IMR-90 (cell line): ENCODE measurements at regions not wholly inside any gene's neighbourhood (a gene's known extent, or its start where the extent isn't known, plus 50 kb on each side); places are given as distances from the start of the nearest gene placed in this dataset.

ENCODE experiments used
- ATAC-seq: fragments of 200-7000 bp; cut with Tn5 transposase; 2 replicates; pipeline ENCODE4 v1.9.1; 2020; ENCODE audit warnings: low read depth, mild to moderate bottlenecking, moderate library complexity
- BruUV-seq: library from RNA; stranded (reverse); fragments of 400-500 nt; replicated peaks from 2 replicates; lab custom pipeline; 2021; lab: Mats Ljungman, UMichigan
- CTCF ChIA-PET: fragments of 300-600 bp; formaldehyde crosslinking; extraction: SDS; loops from one replicate; lab custom pipeline; 2021; ENCODE audit warnings: antibody characterized with exemption; lab: Yijun Ruan, JAX
- POLR2A ChIA-PET: fragments of 300-600 bp; sonication (Branson Sonifier 250); formaldehyde crosslinking; loops from one replicate; lab custom pipeline; 2022; ENCODE audit warnings: antibody characterized with exemption; ENCODE audit not compliant: unreplicated experiment; lab: Charles Lee
- DNase-seq: peaks from one replicate; pipeline ENCODE4 v3.0.0; 2013
- H2AFZ ChIP-seq: replicated peaks from 2 replicates; pipeline ENCODE3; 2013; ENCODE audit warnings: low read length, mild to moderate bottlenecking; ENCODE audit not compliant: poor library complexity
- H2AK5ac ChIP-seq: 2 replicates; pipeline ENCODE4 v1.6.1; 2013; ENCODE audit warnings: low read depth, low read length, inconsistent platforms
- H2AK9ac ChIP-seq: replicated peaks from 2 replicates; pipeline ENCODE3; 2013; ENCODE audit warnings: mild to moderate bottlenecking, low read depth, low read length, moderate library complexity; ENCODE audit not compliant: poor library complexity
- H2BK120ac ChIP-seq: 2 replicates; pipeline ENCODE4 v1.6.1; 2013; ENCODE audit warnings: low read depth, low read length, inconsistent platforms
- H2BK15ac ChIP-seq: 3 replicates; pipeline ENCODE4 v1.6.1; 2013; ENCODE audit warnings: low read depth, low read length, inconsistent platforms
- H2BK20ac ChIP-seq: 2 replicates; pipeline ENCODE4 v1.6.1; 2013; ENCODE audit warnings: low read depth, mild to moderate bottlenecking, inconsistent platforms, low read length, moderate library complexity
- H2BK5ac ChIP-seq: 2 replicates; pipeline ENCODE4 v1.6.1; 2013; ENCODE audit warnings: mild to moderate bottlenecking, low read depth, low read length, inconsistent platforms; ENCODE audit not compliant: poor library complexity, severe bottlenecking
- H3K14ac ChIP-seq: replicated peaks from 2 replicates; pipeline ENCODE4 v1.6.1; 2013; ENCODE audit warnings: low read depth, low read length, inconsistent platforms
- H3K18ac ChIP-seq: 2 replicates; pipeline ENCODE4 v1.6.1; 2013; ENCODE audit warnings: low read depth, low read length, control low read depth
- H3K23ac ChIP-seq: 2 replicates; pipeline ENCODE4 v1.6.1; 2013; ENCODE audit warnings: low read depth, low read length, inconsistent platforms
- H3K27ac ChIP-seq: 2 replicates; pipeline ENCODE4 v1.5.1; 2013; ENCODE audit warnings: mild to moderate bottlenecking, control low read depth, low read length; ENCODE audit not compliant: insufficient read depth
- H3K27me3 ChIP-seq: 2 replicates; pipeline ENCODE4 v1.6.1; 2013; ENCODE audit warnings: low read length; ENCODE audit not compliant: control insufficient read depth, insufficient read depth
- H3K36me3 ChIP-seq: 2 replicates; pipeline ENCODE4 v1.6.1; 2013; ENCODE audit warnings: low read length, mixed read lengths; ENCODE audit not compliant: control insufficient read depth, insufficient read depth
- H3K4ac ChIP-seq: 2 replicates; pipeline ENCODE4 v1.6.1; 2013; ENCODE audit warnings: low read depth, low read length, inconsistent platforms
- H3K4me1 ChIP-seq: 2 replicates; pipeline ENCODE4 v1.6.1; 2013; ENCODE audit warnings: low read length, mixed read lengths; ENCODE audit not compliant: control insufficient read depth, insufficient read depth
- H3K4me2 ChIP-seq: 2 replicates; pipeline ENCODE4 v1.6.1; 2013; ENCODE audit warnings: low read depth, mild to moderate bottlenecking, control low read depth, low read length, moderate library complexity
- H3K4me3 ChIP-seq: 2 replicates; pipeline ENCODE4 v1.5.1; 2013; ENCODE audit warnings: low read depth, mild to moderate bottlenecking, control low read depth, low read length, moderate library complexity; ENCODE audit not compliant: insufficient read depth
- H3K56ac ChIP-seq: 2 replicates; pipeline ENCODE4 v1.6.1; 2013; ENCODE audit warnings: low read length, inconsistent platforms; ENCODE audit not compliant: insufficient read depth; ENCODE audit errors: extremely low read depth
- H3K79me1 ChIP-seq, 2 experiments: 2 replicates each; pipeline ENCODE4 v1.6.1; 2013; ENCODE audit warnings: low read length in 2 of 2, inconsistent platforms in 1 of 2, low read depth in 1 of 2
- H3K9ac ChIP-seq: 2 replicates; pipeline ENCODE4 v1.6.1; 2013; ENCODE audit warnings: low read depth, low read length, control low read depth
- H3K9me1 ChIP-seq: 2 replicates; pipeline ENCODE4 v1.6.1; 2013; ENCODE audit warnings: low read length, inconsistent platforms; ENCODE audit not compliant: insufficient read depth
- H3K9me3 ChIP-seq: 2 replicates; pipeline ENCODE4 v1.6.1; 2013; ENCODE audit warnings: low read length; ENCODE audit not compliant: control insufficient read depth, insufficient read depth
- H4K20me1 ChIP-seq: 2 replicates; pipeline ENCODE4 v1.6.1; 2013; ENCODE audit warnings: low read length, inconsistent platforms; ENCODE audit not compliant: insufficient read depth
- H4K5ac ChIP-seq: 2 replicates; pipeline ENCODE4 v1.6.1; 2013; ENCODE audit warnings: mild to moderate bottlenecking, low read depth, low read length, control low read depth
- H4K8ac ChIP-seq, 2 experiments: 2 replicates each; pipeline ENCODE4 v1.6.1; 2013; ENCODE audit warnings: low read depth in 2 of 2, low read length in 2 of 2, control low read depth in 1 of 2, inconsistent platforms in 1 of 2
- H4K91ac ChIP-seq: 2 replicates; pipeline ENCODE4 v1.6.1; 2013; ENCODE audit warnings: low read depth, low read length, inconsistent platforms; ENCODE audit not compliant: insufficient read depth
- CHD1 ChIP-seq: IDR thresholded peaks from 2 replicates; pipeline ENCODE4 v1.6.1; 2012; ENCODE audit warnings: low read depth, low read length, improper control_type of control experiment
- ELK1 ChIP-seq: fragments of 150-350 bp; IDR thresholded peaks from 2 replicates; pipeline ENCODE4 v1.6.1; 2016; ENCODE audit warnings: low read depth, mild to moderate bottlenecking, low read length, moderate library complexity, borderline replicate concordance
- FOS ChIP-seq: fragments of 150-350 bp; IDR thresholded peaks from 2 replicates; pipeline ENCODE4 v1.6.1; 2016; ENCODE audit warnings: low read depth, low read length
- MAFK ChIP-seq: IDR thresholded peaks from 2 replicates; pipeline ENCODE4 v1.6.1; 2012; ENCODE audit warnings: low read depth, low read length, improper control_type of control experiment
- POLR2A ChIP-seq: IDR thresholded peaks from 2 replicates; pipeline ENCODE4 v1.6.1; 2012; ENCODE audit warnings: mild to moderate bottlenecking, low read depth, low read length
- WGBS, 2 experiments: methylation state at CpG; one replicate each; pipeline versions ENCODE4 v1.1.5 to v1.1.7; 2013; ENCODE audit warnings: missing lambda C conversion rate in 2 of 2; ENCODE audit not compliant: insufficient read length in 1 of 2; ENCODE audit errors: extremely low coverage in 2 of 2; 5-methylcytosine and 5-hydroxymethylcytosine counted together
- dilution Hi-C: fragments of 300-500 bp; cut with HindIII; formaldehyde crosslinking; loops from one replicate; pipeline ENCODE4 v1.14.3; 2018; ENCODE audit warnings: low sequenced_read_pairs; ENCODE audit not compliant: unreplicated experiment
- in situ Hi-C: fragments of 300-500 bp; cut with MboI; formaldehyde crosslinking; loops from 3 replicates; pipeline ENCODE4 v1.14.3; 2019; ENCODE audit warnings: low sequenced_read_pairs, inconsistent platforms, mixed read lengths
- intact Hi-C: fragments of 100-400 bp; cut with micrococcal nuclease; formaldehyde crosslinking; loops from 2 replicates; pipeline ENCODE4 v1.10.0; 2022

DNA sequence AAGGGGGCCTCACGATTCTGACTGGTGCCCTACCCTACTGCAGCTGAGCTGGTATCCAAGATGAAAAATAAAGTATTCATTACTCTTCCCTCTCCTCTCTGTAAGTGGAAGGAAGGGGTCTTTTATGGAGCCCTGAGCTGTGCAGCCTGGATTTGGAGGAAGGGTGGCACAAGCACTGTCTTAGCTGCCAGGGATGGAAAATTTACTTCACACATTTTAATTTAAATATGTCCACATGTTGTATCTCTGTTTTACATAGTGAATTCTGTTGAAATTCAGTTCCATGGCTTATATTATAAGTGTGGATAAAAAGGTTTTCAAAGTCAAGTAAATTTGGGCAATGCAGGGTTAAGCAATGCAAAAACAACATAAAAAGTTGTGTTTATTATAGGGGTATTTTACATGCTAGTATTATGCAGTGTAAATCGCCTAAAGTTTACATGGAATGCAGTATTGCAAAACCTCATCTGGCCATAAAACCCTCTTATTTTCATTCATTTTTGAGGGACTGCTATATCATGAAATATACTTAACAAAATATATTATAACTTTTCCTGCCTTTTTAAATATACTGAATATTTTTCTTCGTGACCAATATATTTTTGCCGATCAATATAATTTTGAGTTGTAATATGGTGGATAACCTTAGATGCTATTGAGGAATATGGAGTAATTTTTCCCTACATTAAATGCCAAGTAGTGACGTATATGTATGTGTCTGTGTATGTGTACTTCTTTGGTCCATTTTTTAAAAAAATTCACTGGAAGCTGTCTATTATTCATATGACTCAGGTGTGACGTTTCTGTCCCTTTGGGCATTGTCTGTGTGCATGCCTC lies 333.9 kb upstream of the CYRIA start:
- no peaks in the 10 kb centered on the region for H4K20me1 ChIP-seq
- no peak overlapping the region for H3K18ac ChIP-seq
- no peak overlapping the region for H3K27ac ChIP-seq
- no peaks in the 10 kb centered on the region for H3K27me3 ChIP-seq
- TF ChIP-seq MAFK (no peak), FOS (no peak), ELK1 (no peak), POLR2A (no peak), CHD1 (no peak)
- no peak overlapping the region for H3K4me2 ChIP-seq
- no peak overlapping the region for H2AK5ac ChIP-seq
- no CpG with 5 or more reads among the region's 6 CpGs for whole genome bisulfite sequencing, 2 experiments
- H2BK15ac ChIP-seq: no peak overlapping the region
- no peaks in the 10 kb centered on the region for H3K36me3 ChIP-seq
- no peak overlapping the region for H2AK9ac ChIP-seq
- H3K9me1 ChIP-seq: no peaks in the 10 kb centered on the region
- ChIA-PET CTCF (no interaction called here), POLR2A (no interaction called here)
- no peaks in the 10 kb centered on the region for H3K79me1 ChIP-seq
- dilution Hi-C loops: no loop called here
- no peak overlapping the region for H3K14ac ChIP-seq
- BruUV-seq: no TSS peak
- DNase-seq: no peak
- H3K9ac ChIP-seq: no peak overlapping the region
- no peak overlapping the region for H4K8ac ChIP-seq
- H4K5ac ChIP-seq: no peak overlapping the region
- H3K4ac ChIP-seq: no peak overlapping the region
- no peak overlapping the region for H2BK120ac ChIP-seq
- H3K23ac ChIP-seq: no peak overlapping the region
- no peak overlapping the region for H3K4me3 ChIP-seq
- intact Hi-C loops: no loop called here
- H2BK5ac ChIP-seq: no peak overlapping the region
- in situ Hi-C loops: no loop called here
- ATAC-seq: no peak
- H3K4me1 ChIP-seq: no peaks in the 10 kb centered on the region
- H3K9me3 ChIP-seq: peaks cover 6% of the 10 kb centered on the region
- H2BK20ac ChIP-seq: no peak overlapping the region
- H2AFZ ChIP-seq: no peak overlapping the region
- H4K91ac ChIP-seq: no peak overlapping the region
- no peak overlapping the region for H3K56ac ChIP-seq
